ENCODE measurements at regions not wholly inside any gene's neighbourhood (a gene's known extent, or its start where the extent isn't known, plus 50 kb on each side); places are given as distances from the start of the nearest gene placed in this dataset.

GRCh38 chr2:64828261-64828660, 160.9 kb upstream of the SLC1A4 start:
- DNase-seq (ENCODE audit: extremely low read depth, low read depth): no peak
- no peak for TF ChIP-seq CTCF (IDR thresholded peaks at IDR 0.05; ENCODE audit: low read depth, low read length)

GRCh38 chr2:64829525-64829924, 159.7 kb upstream of the SLC1A4 start:
- no peak for DNase-seq (ENCODE audit: extremely low read depth, low read depth)
- TF ChIP-seq CTCF (IDR thresholded peaks at IDR 0.05; ENCODE audit: low read depth, low read length): no peak

GRCh38 chr2:64831134-64831976, 157.8 kb upstream of the SLC1A4 start:
- peak; percentile 89 for TF ChIP-seq CTCF (IDR thresholded peaks at IDR 0.05; ENCODE audit: low read depth, low read length)
- DNase-seq (ENCODE audit: extremely low read depth, low read depth): peak; percentile 67

GRCh38 chr2:64831977-64832328, 157.2 kb upstream of the SLC1A4 start:
- DNase-seq (ENCODE audit: extremely low read depth, low read depth): no peak
- TF ChIP-seq CTCF (IDR thresholded peaks at IDR 0.05; ENCODE audit: low read depth, low read length): no peak

- TF ChIP-seq CTCF (IDR thresholded peaks at IDR 0.05; ENCODE audit: low read depth, low read length): no peak
Measured at GRCh38 chr2:64832936-64833335, 156.3 kb upstream of the SLC1A4 start.

GRCh38 chr2:64836566-64836965, 152.6 kb upstream of the SLC1A4 start:
- no peak for DNase-seq (ENCODE audit: extremely low read depth, low read depth)
- TF ChIP-seq CTCF (IDR thresholded peaks at IDR 0.05; ENCODE audit: low read depth, low read length): no peak

More at GRCh38 chr2:64832936-64833335, 156.3 kb upstream of the SLC1A4 start:
- DNase-seq (ENCODE audit: extremely low read depth, low read depth): no peak

- no peak for DNase-seq (ENCODE audit: extremely low read depth, low read depth)
Measured at GRCh38 chr2:64837116-64837731, 152.0 kb upstream of the SLC1A4 start.

More at GRCh38 chr2:64837116-64837731, 152.0 kb upstream of the SLC1A4 start:
- TF ChIP-seq CTCF (IDR thresholded peaks at IDR 0.05; ENCODE audit: low read depth, low read length): no peak

All from AG09319 (cell line).